ENCODE measurements at regions not wholly inside any gene's neighbourhood (a gene's known extent, or its start where the extent isn't known, plus 50 kb on each side); places are given as distances from the start of the nearest gene placed in this dataset.

DNA sequence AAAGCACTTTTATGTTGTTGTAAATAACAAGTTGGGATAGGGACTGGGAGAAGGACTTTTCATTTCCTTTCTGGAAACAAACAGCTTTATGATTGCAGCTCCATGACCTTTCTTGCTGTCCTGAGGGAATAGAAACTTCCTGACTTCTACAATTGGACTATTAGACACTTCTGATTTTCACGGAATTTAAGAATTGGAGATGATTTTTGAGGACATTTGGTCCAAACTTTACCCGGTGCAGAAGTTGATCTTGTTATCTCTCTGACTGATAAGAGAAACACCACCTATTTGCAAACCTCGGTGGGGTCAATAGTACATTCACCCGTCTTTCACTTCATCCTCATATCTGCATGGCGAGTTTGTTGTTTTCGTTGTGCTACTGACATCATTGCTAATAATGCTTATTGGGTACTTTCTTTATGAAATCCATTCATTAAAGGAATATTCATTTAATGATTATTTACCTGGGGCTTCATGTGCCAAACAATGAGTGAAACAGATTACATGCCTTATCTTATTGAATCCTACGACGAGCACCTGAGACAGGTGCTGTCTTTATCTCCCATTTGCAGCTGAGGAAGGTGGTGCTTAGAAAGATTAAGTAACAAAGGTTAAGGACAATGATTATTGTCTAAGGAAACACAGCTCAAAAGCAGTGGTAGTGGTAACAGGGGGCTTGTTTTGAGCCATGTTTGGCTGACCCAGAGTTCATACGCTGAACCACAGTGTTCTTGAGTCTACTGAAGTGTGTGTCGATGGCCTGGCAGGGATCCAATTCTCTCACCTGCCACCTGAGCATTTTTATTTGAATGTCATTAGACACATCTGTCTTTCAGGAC, 176.9 kb upstream of the FAM20A start:
- TF ChIP-seq, protein P1, sequence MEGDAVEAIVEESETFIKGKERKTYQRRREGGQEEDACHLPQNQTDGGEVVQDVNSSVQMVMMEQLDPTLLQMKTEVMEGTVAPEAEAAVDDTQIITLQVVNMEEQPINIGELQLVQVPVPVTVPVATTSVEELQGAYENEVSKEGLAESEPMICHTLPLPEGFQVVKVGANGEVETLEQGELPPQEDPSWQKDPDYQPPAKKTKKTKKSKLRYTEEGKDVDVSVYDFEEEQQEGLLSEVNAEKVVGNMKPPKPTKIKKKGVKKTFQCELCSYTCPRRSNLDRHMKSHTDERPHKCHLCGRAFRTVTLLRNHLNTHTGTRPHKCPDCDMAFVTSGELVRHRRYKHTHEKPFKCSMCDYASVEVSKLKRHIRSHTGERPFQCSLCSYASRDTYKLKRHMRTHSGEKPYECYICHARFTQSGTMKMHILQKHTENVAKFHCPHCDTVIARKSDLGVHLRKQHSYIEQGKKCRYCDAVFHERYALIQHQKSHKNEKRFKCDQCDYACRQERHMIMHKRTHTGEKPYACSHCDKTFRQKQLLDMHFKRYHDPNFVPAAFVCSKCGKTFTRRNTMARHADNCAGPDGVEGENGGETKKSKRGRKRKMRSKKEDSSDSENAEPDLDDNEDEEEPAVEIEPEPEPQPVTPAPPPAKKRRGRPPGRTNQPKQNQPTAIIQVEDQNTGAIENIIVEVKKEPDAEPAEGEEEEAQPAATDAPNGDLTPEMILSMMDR (IDR thresholded peaks at IDR 0.05; ENCODE audit: low read depth, low read length) = no peak
- TF ChIP-seq EZH2phosphoT487 (IDR thresholded peaks at IDR 0.05; ENCODE audit: low read depth) = no peak

Measured in OCI-LY3 (cell line).